ENCODE measurements at regions not wholly inside any gene's neighbourhood (a gene's known extent, or its start where the extent isn't known, plus 50 kb on each side); places are given as distances from the start of the nearest gene placed in this dataset.

DNA sequence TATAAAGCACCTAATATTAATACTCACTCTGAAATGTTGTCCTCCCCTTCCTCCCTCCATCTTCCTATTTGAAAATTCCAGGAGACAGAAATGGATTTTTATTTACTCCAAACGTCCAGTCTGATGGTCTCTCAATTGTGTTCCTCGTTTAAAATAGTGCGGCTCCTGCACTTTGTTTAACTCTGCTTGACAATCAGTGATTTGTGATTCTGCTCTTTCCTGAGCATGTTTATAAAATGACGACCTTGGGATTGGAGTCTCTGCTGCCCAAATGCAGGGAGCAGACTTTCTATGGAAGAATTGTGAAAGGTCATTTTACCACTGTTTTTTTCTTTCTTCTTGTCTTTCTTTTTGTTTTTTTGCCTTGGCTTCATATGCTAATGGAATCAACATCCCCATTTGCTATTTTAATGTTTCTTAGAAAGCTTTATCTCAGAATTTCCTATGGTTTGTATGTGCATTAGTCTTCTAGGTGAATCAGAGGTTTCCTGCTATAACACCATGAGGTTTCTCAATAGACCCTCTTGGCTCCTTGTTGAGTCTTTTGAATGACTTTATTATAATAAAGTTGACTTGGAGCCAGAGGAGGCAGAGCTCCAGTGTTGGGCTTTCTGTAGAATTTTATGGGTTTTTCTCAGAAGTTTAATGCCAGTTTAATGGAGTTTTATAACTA, 376.5 kb downstream of the CDH11 start (continued):
- TF ChIP-seq CHD1 (IDR thresholded peaks at IDR 0.05; ENCODE audit: low read depth, low read length) (no peak), HDGF (IDR thresholded peaks at IDR 0.05) (no peak), CBX3 (IDR thresholded peaks at IDR 0.05; ENCODE audit: borderline replicate concordance, low read depth) (no peak), NR2C2 (IDR thresholded peaks at IDR 0.05; ENCODE audit: borderline replicate concordance, control insufficient read depth, insufficient read length, low read depth) (no peak), EED (IDR thresholded peaks at IDR 0.05; ENCODE audit: low read depth) (no peak)
- TF ChIP-seq, protein P1, sequence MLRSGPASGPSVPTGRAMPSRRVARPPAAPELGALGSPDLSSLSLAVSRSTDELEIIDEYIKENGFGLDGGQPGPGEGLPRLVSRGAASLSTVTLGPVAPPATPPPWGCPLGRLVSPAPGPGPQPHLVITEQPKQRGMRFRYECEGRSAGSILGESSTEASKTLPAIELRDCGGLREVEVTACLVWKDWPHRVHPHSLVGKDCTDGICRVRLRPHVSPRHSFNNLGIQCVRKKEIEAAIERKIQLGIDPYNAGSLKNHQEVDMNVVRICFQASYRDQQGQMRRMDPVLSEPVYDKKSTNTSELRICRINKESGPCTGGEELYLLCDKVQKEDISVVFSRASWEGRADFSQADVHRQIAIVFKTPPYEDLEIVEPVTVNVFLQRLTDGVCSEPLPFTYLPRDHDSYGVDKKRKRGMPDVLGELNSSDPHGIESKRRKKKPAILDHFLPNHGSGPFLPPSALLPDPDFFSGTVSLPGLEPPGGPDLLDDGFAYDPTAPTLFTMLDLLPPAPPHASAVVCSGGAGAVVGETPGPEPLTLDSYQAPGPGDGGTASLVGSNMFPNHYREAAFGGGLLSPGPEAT (IDR thresholded peaks at IDR 0.05; ENCODE audit: low read depth): no peak
- TF ChIP-seq, protein P2, sequence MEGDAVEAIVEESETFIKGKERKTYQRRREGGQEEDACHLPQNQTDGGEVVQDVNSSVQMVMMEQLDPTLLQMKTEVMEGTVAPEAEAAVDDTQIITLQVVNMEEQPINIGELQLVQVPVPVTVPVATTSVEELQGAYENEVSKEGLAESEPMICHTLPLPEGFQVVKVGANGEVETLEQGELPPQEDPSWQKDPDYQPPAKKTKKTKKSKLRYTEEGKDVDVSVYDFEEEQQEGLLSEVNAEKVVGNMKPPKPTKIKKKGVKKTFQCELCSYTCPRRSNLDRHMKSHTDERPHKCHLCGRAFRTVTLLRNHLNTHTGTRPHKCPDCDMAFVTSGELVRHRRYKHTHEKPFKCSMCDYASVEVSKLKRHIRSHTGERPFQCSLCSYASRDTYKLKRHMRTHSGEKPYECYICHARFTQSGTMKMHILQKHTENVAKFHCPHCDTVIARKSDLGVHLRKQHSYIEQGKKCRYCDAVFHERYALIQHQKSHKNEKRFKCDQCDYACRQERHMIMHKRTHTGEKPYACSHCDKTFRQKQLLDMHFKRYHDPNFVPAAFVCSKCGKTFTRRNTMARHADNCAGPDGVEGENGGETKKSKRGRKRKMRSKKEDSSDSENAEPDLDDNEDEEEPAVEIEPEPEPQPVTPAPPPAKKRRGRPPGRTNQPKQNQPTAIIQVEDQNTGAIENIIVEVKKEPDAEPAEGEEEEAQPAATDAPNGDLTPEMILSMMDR (IDR thresholded peaks at IDR 0.05 in 2 of 3, conservative IDR thresholded peaks at IDR 0.05 in 1 of 3; ENCODE audit: control insufficient read depth in 2 of 3, extremely low read depth in 1 of 3, insufficient read depth in 1 of 3, low read depth in 3 of 3, low read length in 3 of 3): no peak

DNA sequence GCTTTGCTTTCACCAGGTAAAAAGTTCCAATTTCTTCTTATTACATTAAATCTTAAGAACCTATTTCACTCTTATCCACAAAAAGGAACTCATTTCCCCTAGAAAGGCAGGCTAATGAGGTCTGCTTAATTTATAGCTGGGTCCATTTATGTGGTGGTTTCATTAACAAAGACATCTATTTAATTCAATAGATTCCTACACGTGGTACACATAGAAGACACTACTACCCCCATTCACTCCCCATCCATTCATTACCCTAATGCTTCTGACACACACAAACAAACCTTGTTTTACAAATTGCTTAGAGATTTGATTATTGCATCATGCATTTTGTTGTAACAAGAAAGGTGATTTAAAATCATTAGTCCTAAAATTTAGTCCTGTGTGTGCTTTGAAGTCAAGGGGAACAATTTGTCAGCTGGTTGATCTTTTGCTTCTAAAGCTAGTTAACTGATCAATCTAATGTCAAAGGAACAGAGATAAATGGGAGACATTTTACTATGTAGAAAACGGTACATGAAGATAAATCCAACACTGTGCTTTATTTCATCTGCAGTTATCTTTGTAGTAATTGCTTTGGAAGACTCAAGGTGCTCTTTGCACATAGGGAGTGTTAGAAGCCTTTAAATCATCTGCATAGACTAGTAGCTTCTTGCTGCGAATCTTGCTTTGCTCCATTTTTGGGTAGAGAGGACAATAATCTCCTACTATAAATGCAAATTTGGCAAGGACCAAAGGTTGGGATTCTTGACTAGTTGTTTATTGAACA, 379.2 kb downstream of the CDH11 start:
- H2AFZ ChIP-seq (ENCODE audit: control insufficient read depth, low read depth, low read length): no peak overlapping the region
- H4K20me1 ChIP-seq (ENCODE audit: control insufficient read depth, insufficient read depth): no peaks in the 10 kb centered on the region
- FAIRE-seq (no peak), DNase-seq (ENCODE audit: low read depth, low spot score) (no peak), ATAC-seq (no peak)
- no peaks in the 10 kb centered on the region for H3K79me2 ChIP-seq (ENCODE audit: control insufficient read depth, insufficient read depth, low read length)
- H3K4me1 ChIP-seq (ENCODE audit: control insufficient read depth, insufficient read depth, low read length): no peaks in the 10 kb centered on the region
- no peak overlapping the region for H3K9ac ChIP-seq (ENCODE audit: control insufficient read depth, insufficient read depth, low read length)
- no TSS peak for BruUV-seq (replicated peaks)
- SMC1A ChIA-PET (ENCODE audit: uncharacterized antibody, unreplicated experiment): no interaction called here
- in situ Hi-C loops (cut with MboI) (no loop called here), intact Hi-C loops (cut with micrococcal nuclease; ENCODE audit: unreplicated experiment) (no loop called here)
- RAD21 ChIA-PET (ENCODE audit: unreplicated experiment): no interaction called here
- H3K4me3 ChIP-seq: no peak overlapping the region
- no peaks in the 10 kb centered on the region for H3K9me3 ChIP-seq (replicated peaks; ENCODE audit: control insufficient read depth, insufficient read depth, low read length)
- H3K27me3 ChIP-seq (replicated peaks in 1 of 2; ENCODE audit: control insufficient read depth in 2 of 2, insufficient read depth in 2 of 2, low read length in 1 of 2): no peaks in the 10 kb centered on the region
- POLR2A ChIA-PET: no interaction called here
- CTCF ChIA-PET: no interaction called here
- no peak overlapping the region for H3K27ac ChIP-seq (ENCODE audit: control insufficient read depth, insufficient read depth)
- H3K36me3 ChIP-seq (ENCODE audit: control insufficient read depth in 2 of 2, insufficient read depth in 2 of 2, low read length in 1 of 2): no peaks in the 10 kb centered on the region
- WGBS (ENCODE audit: insufficient coverage, insufficient replicate concordance, low lambda C conversion rate, missing lambda C conversion rate): 0% methylated on average over 3 of the region's 3 CpGs
- no peak overlapping the region for H3K4me2 ChIP-seq (ENCODE audit: control insufficient read depth, insufficient read depth)
- TF ChIP-seq, protein P3, sequence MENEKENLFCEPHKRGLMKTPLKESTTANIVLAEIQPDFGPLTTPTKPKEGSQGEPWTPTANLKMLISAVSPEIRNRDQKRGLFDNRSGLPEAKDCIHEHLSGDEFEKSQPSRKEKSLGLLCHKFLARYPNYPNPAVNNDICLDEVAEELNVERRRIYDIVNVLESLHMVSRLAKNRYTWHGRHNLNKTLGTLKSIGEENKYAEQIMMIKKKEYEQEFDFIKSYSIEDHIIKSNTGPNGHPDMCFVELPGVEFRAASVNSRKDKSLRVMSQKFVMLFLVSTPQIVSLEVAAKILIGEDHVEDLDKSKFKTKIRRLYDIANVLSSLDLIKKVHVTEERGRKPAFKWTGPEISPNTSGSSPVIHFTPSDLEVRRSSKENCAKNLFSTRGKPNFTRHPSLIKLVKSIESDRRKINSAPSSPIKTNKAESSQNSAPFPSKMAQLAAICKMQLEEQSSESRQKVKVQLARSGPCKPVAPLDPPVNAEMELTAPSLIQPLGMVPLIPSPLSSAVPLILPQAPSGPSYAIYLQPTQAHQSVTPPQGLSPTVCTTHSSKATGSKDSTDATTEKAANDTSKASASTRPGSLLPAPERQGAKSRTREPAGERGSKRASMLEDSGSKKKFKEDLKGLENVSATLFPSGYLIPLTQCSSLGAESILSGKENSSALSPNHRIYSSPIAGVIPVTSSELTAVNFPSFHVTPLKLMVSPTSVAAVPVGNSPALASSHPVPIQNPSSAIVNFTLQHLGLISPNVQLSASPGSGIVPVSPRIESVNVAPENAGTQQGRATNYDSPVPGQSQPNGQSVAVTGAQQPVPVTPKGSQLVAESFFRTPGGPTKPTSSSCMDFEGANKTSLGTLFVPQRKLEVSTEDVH (IDR thresholded peaks at IDR 0.05; ENCODE audit: low read depth, partially characterized antibody): no peak
- TF ChIP-seq, protein P4, sequence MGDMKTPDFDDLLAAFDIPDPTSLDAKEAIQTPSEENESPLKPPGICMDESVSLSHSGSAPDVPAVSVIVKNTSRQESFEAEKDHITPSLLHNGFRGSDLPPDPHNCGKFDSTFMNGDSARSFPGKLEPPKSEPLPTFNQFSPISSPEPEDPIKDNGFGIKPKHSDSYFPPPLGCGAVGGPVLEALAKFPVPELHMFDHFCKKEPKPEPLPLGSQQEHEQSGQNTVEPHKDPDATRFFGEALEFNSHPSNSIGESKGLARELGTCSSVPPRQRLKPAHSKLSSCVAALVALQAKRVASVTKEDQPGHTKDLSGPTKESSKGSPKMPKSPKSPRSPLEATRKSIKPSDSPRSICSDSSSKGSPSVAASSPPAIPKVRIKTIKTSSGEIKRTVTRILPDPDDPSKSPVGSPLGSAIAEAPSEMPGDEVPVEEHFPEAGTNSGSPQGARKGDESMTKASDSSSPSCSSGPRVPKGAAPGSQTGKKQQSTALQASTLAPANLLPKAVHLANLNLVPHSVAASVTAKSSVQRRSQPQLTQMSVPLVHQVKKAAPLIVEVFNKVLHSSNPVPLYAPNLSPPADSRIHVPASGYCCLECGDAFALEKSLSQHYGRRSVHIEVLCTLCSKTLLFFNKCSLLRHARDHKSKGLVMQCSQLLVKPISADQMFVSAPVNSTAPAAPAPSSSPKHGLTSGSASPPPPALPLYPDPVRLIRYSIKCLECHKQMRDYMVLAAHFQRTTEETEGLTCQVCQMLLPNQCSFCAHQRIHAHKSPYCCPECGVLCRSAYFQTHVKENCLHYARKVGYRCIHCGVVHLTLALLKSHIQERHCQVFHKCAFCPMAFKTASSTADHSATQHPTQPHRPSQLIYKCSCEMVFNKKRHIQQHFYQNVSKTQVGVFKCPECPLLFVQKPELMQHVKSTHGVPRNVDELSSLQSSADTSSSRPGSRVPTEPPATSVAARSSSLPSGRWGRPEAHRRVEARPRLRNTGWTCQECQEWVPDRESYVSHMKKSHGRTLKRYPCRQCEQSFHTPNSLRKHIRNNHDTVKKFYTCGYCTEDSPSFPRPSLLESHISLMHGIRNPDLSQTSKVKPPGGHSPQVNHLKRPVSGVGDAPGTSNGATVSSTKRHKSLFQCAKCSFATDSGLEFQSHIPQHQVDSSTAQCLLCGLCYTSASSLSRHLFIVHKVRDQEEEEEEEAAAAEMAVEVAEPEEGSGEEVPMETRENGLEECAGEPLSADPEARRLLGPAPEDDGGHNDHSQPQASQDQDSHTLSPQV (IDR thresholded peaks at IDR 0.05): no peak
- TF ChIP-seq ZZZ3 (IDR thresholded peaks at IDR 0.05; ENCODE audit: control insufficient read depth, insufficient read length, low read depth): no peak
- TF ChIP-seq POLR2A (IDR thresholded peaks at IDR 0.05; ENCODE audit: low read depth, low read length): no peak
